Keratinocyte (primary cell): ENCODE measurements at regions not wholly inside any gene's neighbourhood (a gene's known extent, or its start where the extent isn't known, plus 50 kb on each side); places are given as distances from the start of the nearest gene placed in this dataset.
"Not testable (repeated sequence)": the region's sequence is repeated elsewhere in the genome, so short reads cannot be mapped to it uniquely, and the experiment has no call there.

Experiments used
- DNase-seq: peaks from one replicate; pipeline ENCODE4 v3.0.0-alpha.2; 2011; ENCODE audit warnings: low read depth, missing footprints, low spot score
- FAIRE-seq: peaks from 2 replicates; lab custom pipeline; 2011; peaks lifted over from hg19 to GRCh38; lab: Jason Lieb, UNC
- H2AFZ ChIP-seq: 2 replicates; pipeline ENCODE4 v1.6.0; 2012; ENCODE audit warnings: low read length, control low read depth, inconsistent platforms; ENCODE audit not compliant: control insufficient read depth
- H3K27ac ChIP-seq: 2 replicates; pipeline ENCODE4 v1.5.1; 2011; ENCODE audit warnings: low read length; ENCODE audit not compliant: control insufficient read depth, insufficient read depth
- H3K27me3 ChIP-seq: 3 replicates; pipeline ENCODE4 v1.6.0; 2011; ENCODE audit warnings: low read length; ENCODE audit not compliant: control insufficient read depth, insufficient read depth; ENCODE audit errors: extremely low read depth
- H3K36me3 ChIP-seq, 2 experiments: 2 replicates in 1 of 2; 3 replicates in 1 of 2; pipeline ENCODE4 v1.5.1; 2011; ENCODE audit warnings: low read length in 2 of 2, mild to moderate bottlenecking in 1 of 2; ENCODE audit not compliant: control insufficient read depth in 2 of 2, insufficient read depth in 2 of 2; ENCODE audit errors: extremely low read depth in 1 of 2
- H3K4me1 ChIP-seq: 3 replicates; pipeline ENCODE4 v1.5.1; 2011; ENCODE audit warnings: low read length; ENCODE audit not compliant: control insufficient read depth, insufficient read depth; ENCODE audit errors: extremely low read depth
- H3K4me2 ChIP-seq: 3 replicates; pipeline ENCODE4 v1.6.0; 2011; ENCODE audit warnings: low read depth, low read length; ENCODE audit not compliant: control insufficient read depth, insufficient read depth; ENCODE audit errors: extremely low read depth
- H3K4me3 ChIP-seq, 3 experiments: fragments of 200-600 bp in 1 of 3; sonication (generic) in 1 of 3; 2 replicates in 2 of 3; 3 replicates in 1 of 3; pipeline ENCODE4 v1.5.1; 2011 to 2016; ENCODE audit warnings: low read length in 3 of 3, mild to moderate bottlenecking in 3 of 3, control low read depth in 2 of 3, inconsistent platforms in 1 of 3, low read depth in 1 of 3, mixed read lengths in 1 of 3, mixed run types in 1 of 3, moderate library complexity in 1 of 3; ENCODE audit not compliant: control insufficient read depth in 2 of 3, insufficient read depth in 2 of 3; ENCODE audit errors: extremely low read depth in 1 of 3
- H3K79me2 ChIP-seq: 2 replicates; pipeline ENCODE4 v1.6.0; 2012; ENCODE audit warnings: low read length; ENCODE audit not compliant: control insufficient read depth, insufficient read depth
- H3K9ac ChIP-seq: 3 replicates; pipeline ENCODE4 v1.6.0; 2011; ENCODE audit warnings: low read length; ENCODE audit not compliant: control insufficient read depth, insufficient read depth; ENCODE audit errors: extremely low read depth
- H3K9me1 ChIP-seq: 3 replicates; pipeline ENCODE4 v1.6.0; 2011; ENCODE audit warnings: low read length; ENCODE audit not compliant: control insufficient read depth, insufficient read depth; ENCODE audit errors: extremely low read depth
- H3K9me3 ChIP-seq: 2 replicates; pipeline ENCODE4 v1.5.1; 2012; ENCODE audit warnings: low read depth, low read length; ENCODE audit not compliant: control insufficient read depth
- H4K20me1 ChIP-seq: 3 replicates; pipeline ENCODE4 v1.6.0; 2011; ENCODE audit warnings: low read length; ENCODE audit not compliant: control insufficient read depth, insufficient read depth; ENCODE audit errors: extremely low read depth
- CTCF ChIP-seq, 3 experiments: IDR thresholded peaks in 1 of 3; conservative IDR thresholded peaks in 1 of 3; optimal IDR thresholded peaks in 1 of 3; 2 replicates in 2 of 3; 3 replicates in 1 of 3; pipeline versions ENCODE3 to v1.5.1; 2011; ENCODE audit warnings: low read length in 3 of 3, mild to moderate bottlenecking in 3 of 3, moderate library complexity in 2 of 3, control low read depth in 1 of 3, inconsistent platforms in 1 of 3; ENCODE audit not compliant: insufficient read depth in 2 of 3; ENCODE audit errors: extremely low read depth in 1 of 3
- EZH2 ChIP-seq: IDR thresholded peaks from one replicate; pipeline ENCODE4 v1.6.1; 2012; ENCODE audit warnings: inconsistent platforms, mild to moderate bottlenecking, low read length, moderate library complexity
- dilution Hi-C: fragments of 300-500 bp; cut with MboI; formaldehyde crosslinking; loops from one replicate; pipeline ENCODE4 v1.7.0; 2020; ENCODE audit warnings: low sequenced_read_pairs; ENCODE audit not compliant: extremely low pct_ligation_motif_present

- H3K4me3 ChIP-seq: no peak overlapping the region
- no peak overlapping the region for H2AFZ ChIP-seq
- dilution Hi-C loops: no loop called here
- no peaks in the 10 kb centered on the region for H3K4me1 ChIP-seq
- no peak for FAIRE-seq
- no peaks in the 10 kb centered on the region for H4K20me1 ChIP-seq
- no peaks in the 10 kb centered on the region for H3K9me3 ChIP-seq
- H3K9ac ChIP-seq: no peak overlapping the region
- no peak overlapping the region for H3K4me2 ChIP-seq
- H3K27me3 ChIP-seq: no peaks in the 10 kb centered on the region
- H3K27ac ChIP-seq: no peak overlapping the region
- TF ChIP-seq CTCF (optimal IDR thresholded peaks at IDR 0.05 in 1 of 3, IDR thresholded peaks at IDR 0.05 in 1 of 3, conservative IDR thresholded peaks at IDR 0.05 in 1 of 3; ENCODE audit: extremely low read depth in 1 of 3, insufficient read depth in 2 of 3, low read length in 3 of 3) (no peak), EZH2 (no peak)
- no peaks in the 10 kb centered on the region for H3K79me2 ChIP-seq
- no peaks in the 10 kb centered on the region for H3K36me3 ChIP-seq
- DNase-seq: no peak
- H3K9me1 ChIP-seq: no peaks in the 10 kb centered on the region
These were observed 186.8 kb upstream of the RBM19 start for GRCh38 chr12:114152890-114153289.

- Histone ChIP-seq H3K4me2 (no peak overlapping the region), H2AFZ (no peak overlapping the region)
- dilution Hi-C loops: no loop called here
These were observed 185.9 kb upstream of the RBM19 start for GRCh38 chr12:114152066-114152465.

GRCh38 chr12:114150584-114150983 is 184.5 kb upstream of the RBM19 start:
- H3K79me2 ChIP-seq, H3K27ac ChIP-seq, H3K4me3 ChIP-seq, H3K4me1 ChIP-seq, H3K4me2 ChIP-seq, H3K27me3 ChIP-seq, H3K9ac ChIP-seq, H3K9me1 ChIP-seq, H4K20me1 ChIP-seq, DNase-seq, H2AFZ ChIP-seq, dilution Hi-C loops, FAIRE-seq, H3K36me3 ChIP-seq, H3K9me3 ChIP-seq: not testable (repeated sequence)

More at GRCh38 chr12:114152066-114152465, 185.9 kb upstream of the RBM19 start:
- Histone ChIP-seq H3K27ac (no peak overlapping the region), H3K9me3 (no peaks in the 10 kb centered on the region), H3K4me1 (no peaks in the 10 kb centered on the region), H3K36me3 (no peaks in the 10 kb centered on the region), H4K20me1 (no peaks in the 10 kb centered on the region), H3K9me1 (no peaks in the 10 kb centered on the region), H3K4me3 (no peak overlapping the region), H3K79me2 (no peaks in the 10 kb centered on the region), H3K27me3 (no peaks in the 10 kb centered on the region), H3K9ac (no peak overlapping the region)
- DNase-seq: no peak
- TF ChIP-seq CTCF (optimal IDR thresholded peaks at IDR 0.05 in 1 of 3, IDR thresholded peaks at IDR 0.05 in 1 of 3, conservative IDR thresholded peaks at IDR 0.05 in 1 of 3; ENCODE audit: extremely low read depth in 1 of 3, insufficient read depth in 2 of 3, low read length in 3 of 3) (no peak), EZH2 (no peak)
- FAIRE-seq: no peak
